BE2C (cell line): ENCODE measurements at regions not wholly inside any gene's neighbourhood (a gene's known extent, or its start where the extent isn't known, plus 50 kb on each side); places are given as distances from the start of the nearest gene placed in this dataset.

Experiments used
- DNase-seq: peaks from one replicate; pipeline ENCODE4 v3.0.0-alpha.2; 2020
- H3K27me3 ChIP-seq: fragments of 250-450 bp; sonication (Bioruptor Pico); 2 replicates; pipeline ENCODE4 v1.5.1; 2020; ENCODE audit warnings: mild to moderate bottlenecking
- H3K36me3 ChIP-seq: fragments of 250-450 bp; sonication (Bioruptor Pico); 2 replicates; pipeline ENCODE4 v1.5.1; 2020; ENCODE audit warnings: mild to moderate bottlenecking
- H3K4me1 ChIP-seq: fragments of 250-450 bp; sonication (Bioruptor Pico); 2 replicates; pipeline ENCODE4 v1.5.1; 2020
- H3K4me3 ChIP-seq: 2 replicates; pipeline ENCODE4 v1.5.1; 2011; ENCODE audit warnings: low read depth, low read length
- H3K9me3 ChIP-seq: fragments of 250-450 bp; sonication (Bioruptor Pico); 2 replicates; pipeline ENCODE4 v1.5.1; 2020
- TF ChIP-seq, protein P1 (sequence below): IDR thresholded peaks from 2 replicates; pipeline ENCODE4 v1.5.1; 2012; ENCODE audit warnings: mild to moderate bottlenecking, low read depth, low read length

DNA sequence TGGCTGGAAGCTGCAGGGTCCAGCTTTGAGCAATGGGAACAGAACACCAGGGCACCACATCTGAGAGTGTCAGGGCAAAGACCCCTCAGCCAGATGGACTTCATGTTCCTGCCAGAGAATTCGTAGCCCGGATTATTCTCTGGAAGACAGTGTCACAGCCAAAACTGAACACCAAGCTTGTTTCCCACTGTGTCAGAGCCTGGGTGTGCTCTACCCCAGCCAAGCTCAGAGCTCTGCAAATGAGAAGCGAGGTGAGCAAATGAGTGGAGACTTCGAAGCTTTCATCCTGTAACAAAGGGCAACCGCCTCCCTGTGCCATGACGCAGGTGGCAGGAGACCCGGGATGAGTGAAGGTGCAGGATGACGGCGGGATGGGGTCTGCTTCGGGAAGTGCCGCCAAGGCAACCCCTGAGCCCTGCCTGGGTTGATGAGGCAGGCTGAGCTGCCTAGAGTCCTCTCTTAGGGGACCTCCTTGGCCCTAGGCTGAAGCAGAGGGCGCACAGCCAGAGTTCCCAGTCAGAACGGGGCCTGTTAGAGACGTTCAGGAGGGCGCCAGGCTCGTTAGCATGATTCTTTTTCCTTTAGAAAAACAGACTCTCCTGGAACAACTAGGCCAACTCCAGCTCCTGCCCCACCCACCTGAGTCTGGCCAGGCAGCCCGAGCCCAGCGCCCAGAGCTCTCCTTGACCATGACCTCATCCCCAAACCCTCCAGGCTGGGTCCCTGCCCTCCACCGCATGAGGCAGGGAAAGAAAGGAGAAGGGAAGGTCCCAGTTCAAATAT, 187.7 kb downstream of the SOD2 start:
- TF ChIP-seq, protein P1, sequence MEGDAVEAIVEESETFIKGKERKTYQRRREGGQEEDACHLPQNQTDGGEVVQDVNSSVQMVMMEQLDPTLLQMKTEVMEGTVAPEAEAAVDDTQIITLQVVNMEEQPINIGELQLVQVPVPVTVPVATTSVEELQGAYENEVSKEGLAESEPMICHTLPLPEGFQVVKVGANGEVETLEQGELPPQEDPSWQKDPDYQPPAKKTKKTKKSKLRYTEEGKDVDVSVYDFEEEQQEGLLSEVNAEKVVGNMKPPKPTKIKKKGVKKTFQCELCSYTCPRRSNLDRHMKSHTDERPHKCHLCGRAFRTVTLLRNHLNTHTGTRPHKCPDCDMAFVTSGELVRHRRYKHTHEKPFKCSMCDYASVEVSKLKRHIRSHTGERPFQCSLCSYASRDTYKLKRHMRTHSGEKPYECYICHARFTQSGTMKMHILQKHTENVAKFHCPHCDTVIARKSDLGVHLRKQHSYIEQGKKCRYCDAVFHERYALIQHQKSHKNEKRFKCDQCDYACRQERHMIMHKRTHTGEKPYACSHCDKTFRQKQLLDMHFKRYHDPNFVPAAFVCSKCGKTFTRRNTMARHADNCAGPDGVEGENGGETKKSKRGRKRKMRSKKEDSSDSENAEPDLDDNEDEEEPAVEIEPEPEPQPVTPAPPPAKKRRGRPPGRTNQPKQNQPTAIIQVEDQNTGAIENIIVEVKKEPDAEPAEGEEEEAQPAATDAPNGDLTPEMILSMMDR: no peak
- Histone ChIP-seq H3K4me3 (no peak overlapping the region), H3K4me1 (no peaks in the 10 kb centered on the region), H3K27me3 (no peaks in the 10 kb centered on the region), H3K36me3 (no peaks in the 10 kb centered on the region), H3K9me3 (no peaks in the 10 kb centered on the region)
- no peak for DNase-seq

DNA sequence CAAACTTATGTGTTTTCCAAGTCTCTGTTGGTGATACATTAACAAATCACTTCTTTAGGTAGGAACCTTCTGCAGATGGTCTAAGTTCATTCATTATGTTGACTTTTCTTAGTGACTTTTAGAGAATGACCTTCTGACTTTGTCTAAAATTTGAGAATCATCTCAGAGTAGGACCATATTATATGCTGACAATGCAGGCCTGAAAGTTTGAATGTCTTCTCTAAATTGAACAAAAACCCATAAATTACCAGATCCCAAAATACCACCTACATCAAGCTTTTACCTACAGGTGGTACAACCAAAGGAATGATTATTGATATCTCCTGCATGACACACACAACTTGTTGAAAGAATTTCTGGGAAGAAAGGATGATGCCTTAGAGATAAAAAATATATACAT, 191.5 kb downstream of the SOD2 start:
- no peak for DNase-seq
- Histone ChIP-seq H3K4me1 (no peaks in the 10 kb centered on the region), H3K36me3 (no peaks in the 10 kb centered on the region), H3K27me3 (no peaks in the 10 kb centered on the region), H3K4me3 (no peak overlapping the region), H3K9me3 (no peaks in the 10 kb centered on the region)
- TF ChIP-seq, protein P1: no peak

DNA sequence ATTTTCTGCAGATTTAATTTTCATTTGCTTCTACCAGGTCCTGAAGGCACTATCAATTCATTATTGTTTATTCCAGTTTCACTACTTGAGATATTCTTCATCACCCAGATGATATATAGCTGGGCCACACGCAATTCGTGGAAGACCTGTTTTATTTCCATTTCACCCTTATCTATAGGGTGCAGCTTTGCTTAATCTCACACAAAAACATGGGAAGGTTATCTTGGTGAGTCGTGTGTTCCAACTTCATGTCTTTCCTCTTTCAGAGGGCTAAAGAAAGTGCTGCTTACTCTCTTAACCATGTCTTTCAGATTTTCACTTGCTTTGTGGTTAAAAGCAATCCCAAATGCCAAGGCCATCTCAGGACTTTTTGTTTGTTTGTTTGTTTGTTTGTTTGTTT, 194.0 kb downstream of the SOD2 start:
- H3K36me3 ChIP-seq: no peaks in the 10 kb centered on the region
- H3K27me3 ChIP-seq: no peaks in the 10 kb centered on the region
- H3K9me3 ChIP-seq: no peaks in the 10 kb centered on the region
- TF ChIP-seq, protein P1: no peak
- DNase-seq: no peak
- H3K4me3 ChIP-seq: no peak overlapping the region
- H3K4me1 ChIP-seq: no peaks in the 10 kb centered on the region

DNA sequence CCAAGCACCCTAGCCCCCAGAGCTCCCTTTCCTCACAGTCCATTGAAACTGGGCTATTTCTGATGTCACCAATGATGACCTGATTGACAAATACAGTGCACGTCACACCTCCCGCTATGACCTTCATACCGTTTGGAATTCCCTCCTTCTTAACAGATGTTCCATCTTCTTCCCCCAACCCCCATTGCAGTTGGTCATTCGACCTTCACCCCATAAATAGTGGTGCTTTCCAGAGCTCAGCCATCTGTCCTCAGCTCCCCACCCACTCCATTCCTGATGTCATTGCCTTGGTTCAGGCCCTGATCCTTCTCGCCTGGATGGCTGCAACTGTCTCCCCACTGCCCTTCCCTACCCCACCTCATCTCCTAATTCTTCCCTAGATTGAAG, 198.5 kb downstream of the SOD2 start:
- H3K36me3 ChIP-seq: no peaks in the 10 kb centered on the region
- no peak overlapping the region for H3K4me3 ChIP-seq
- H3K9me3 ChIP-seq: no peaks in the 10 kb centered on the region
- TF ChIP-seq, protein P1: no peak
- H3K27me3 ChIP-seq: no peaks in the 10 kb centered on the region
- DNase-seq: no peak
- no peaks in the 10 kb centered on the region for H3K4me1 ChIP-seq

DNA sequence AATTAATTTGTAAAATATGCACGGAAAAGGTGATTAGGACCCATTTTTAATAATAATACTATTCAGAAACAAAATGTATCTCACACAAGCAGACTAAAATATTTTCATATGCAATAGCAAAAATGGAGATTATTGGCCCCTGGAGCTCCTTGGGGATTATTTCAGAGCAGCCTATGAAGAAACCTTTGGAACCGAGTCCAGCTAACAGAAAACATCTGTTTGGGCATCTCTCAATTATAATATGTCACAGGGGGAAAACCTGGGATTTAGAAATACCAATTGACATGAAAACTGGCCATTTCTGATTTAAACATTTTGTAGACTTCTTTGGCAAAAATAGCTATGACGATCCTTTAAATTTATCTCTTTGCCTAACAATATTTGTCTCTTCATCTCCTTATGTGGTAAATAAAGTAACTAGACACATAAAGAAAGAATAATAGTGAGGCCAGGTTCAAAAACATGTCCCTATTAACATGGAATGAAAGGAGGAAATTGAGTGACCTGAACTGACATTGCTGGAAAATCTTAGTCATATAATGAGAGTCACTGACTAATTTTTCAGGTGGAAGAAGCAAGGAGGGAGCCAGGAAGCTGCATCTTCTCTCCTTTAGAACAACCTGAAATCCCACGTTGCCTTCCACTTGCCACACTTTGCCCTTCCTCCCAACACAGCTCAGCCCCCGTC, 199.0 kb downstream of the SOD2 start:
- Histone ChIP-seq H3K36me3 (no peaks in the 10 kb centered on the region), H3K9me3 (no peaks in the 10 kb centered on the region), H3K4me3 (no peak overlapping the region), H3K27me3 (no peaks in the 10 kb centered on the region), H3K4me1 (no peaks in the 10 kb centered on the region)
- DNase-seq: no peak
- TF ChIP-seq, protein P1: no peak
